ENCODE measurements at regions not wholly inside any gene's neighbourhood (a gene's known extent, or its start where the extent isn't known, plus 50 kb on each side); places are given as distances from the start of the nearest gene placed in this dataset.

DNA sequence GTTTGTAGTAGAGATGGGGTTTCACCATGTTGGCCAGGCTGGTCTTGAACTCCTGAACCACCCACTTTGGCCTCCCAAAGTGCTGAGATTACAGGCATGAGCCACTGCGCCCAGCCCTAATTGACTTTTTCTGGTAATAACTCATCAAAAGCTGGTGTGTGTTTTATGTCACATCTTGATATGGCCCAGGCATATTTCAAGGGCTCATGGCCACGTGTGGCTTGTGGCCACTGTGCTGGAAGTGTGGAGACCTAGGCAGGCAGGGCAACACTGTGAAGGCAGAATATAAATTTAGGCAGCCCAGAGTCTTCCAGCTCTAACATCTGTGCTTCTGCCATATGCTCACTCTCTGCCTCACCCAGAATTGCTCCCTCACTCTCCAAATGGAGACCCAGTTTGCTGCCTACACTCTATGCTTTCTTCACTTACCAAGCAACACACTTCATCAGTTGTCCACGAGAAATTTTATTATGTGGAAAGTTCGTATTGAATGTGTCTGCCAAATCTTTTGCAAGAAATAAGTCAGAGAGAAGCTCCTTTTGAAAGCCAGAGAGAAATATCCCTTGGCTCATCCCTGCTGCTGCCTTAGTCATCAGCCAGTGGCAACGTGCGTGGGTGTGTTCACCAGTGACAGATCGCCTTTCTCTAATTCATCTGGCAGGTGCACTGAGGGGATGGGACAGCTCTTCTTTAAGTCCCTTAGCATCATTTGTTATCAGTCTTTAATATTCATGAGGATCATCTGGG is 129.4 kb upstream of the CXCR4 start:
- Histone ChIP-seq H3K4me3 (ENCODE audit: low read length) (no peak overlapping the region), H4K5ac (ENCODE audit: low read length) (no peak overlapping the region), H3K9ac (ENCODE audit: low read length) (no peak overlapping the region), H2AK5ac (ENCODE audit: low read length) (no peak overlapping the region), H2BK120ac (ENCODE audit: low read depth, low read length) (no peak overlapping the region), H3K79me1 (ENCODE audit: low read length) (no peaks in the 10 kb centered on the region), H3K27me3 (ENCODE audit: insufficient read depth, low read length, poor library complexity) (no peaks in the 10 kb centered on the region), H4K8ac (ENCODE audit: low read depth, low read length) (no peak overlapping the region), H2BK5ac (ENCODE audit: low read length) (no peak overlapping the region), H3K18ac (ENCODE audit: low read length) (no peak overlapping the region), H3K4me2 (ENCODE audit: low read length) (no peak overlapping the region), H3K36me3 (ENCODE audit: control insufficient read depth, insufficient read depth, low read length) (no peaks in the 10 kb centered on the region), H3K4me1 (ENCODE audit: control insufficient read depth, low read depth, low read length) (no peaks in the 10 kb centered on the region), H3K4ac (ENCODE audit: low read depth, low read length) (no peak overlapping the region), H2BK15ac (replicated peaks; ENCODE audit: low read depth) (no peak overlapping the region), H3K56ac (ENCODE audit: low read length) (no peak overlapping the region), H3K79me2 (ENCODE audit: control insufficient read depth, insufficient read depth, low read length) (no peaks in the 10 kb centered on the region), H3K27ac (ENCODE audit: low read depth, low read length) (no peak overlapping the region), H3K23ac (ENCODE audit: low read length) (no peak overlapping the region)
- no CpG with 5 or more reads among the region's 7 CpGs for WGBS (ENCODE audit: extremely low coverage, insufficient coverage, low lambda C conversion rate)
- DNase-seq: no peak

DNA sequence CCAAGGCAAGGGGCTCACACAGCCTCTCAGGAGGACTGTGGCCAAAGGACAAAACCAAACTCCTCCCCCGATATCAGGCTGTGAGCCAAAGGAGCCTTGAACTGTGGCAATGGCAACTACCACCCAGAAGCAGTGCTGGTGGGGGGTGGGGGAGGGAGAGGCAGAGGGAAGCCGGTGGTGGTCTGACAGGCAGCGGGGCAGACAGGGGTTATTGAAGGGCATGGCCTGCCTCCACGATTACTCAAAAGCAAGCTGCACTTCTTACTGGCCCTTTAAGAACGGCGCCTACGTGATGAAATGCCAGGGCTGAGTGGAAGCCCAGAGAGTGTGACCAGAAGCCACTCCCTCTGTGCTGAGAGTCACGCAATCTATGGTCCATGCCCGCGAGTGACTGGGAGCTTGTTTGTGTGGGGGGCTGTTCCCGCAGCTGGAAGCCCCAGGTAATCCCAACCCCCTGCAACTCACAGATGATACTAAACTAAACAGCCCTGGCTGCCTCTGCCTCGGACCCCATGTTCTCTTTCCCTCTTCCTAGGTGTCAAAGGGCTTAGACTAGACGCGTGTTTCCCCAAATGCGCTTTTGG is 128.2 kb upstream of the CXCR4 start:
- Histone ChIP-seq H3K23ac (ENCODE audit: low read length) (no peak overlapping the region), H3K4ac (ENCODE audit: low read depth, low read length) (no peak overlapping the region), H2BK5ac (ENCODE audit: low read length) (no peak overlapping the region), H3K18ac (ENCODE audit: low read length) (no peak overlapping the region), H2BK15ac (replicated peaks; ENCODE audit: low read depth) (no peak overlapping the region), H3K9ac (ENCODE audit: low read length) (peak overlapping the region; percentile 2), H3K4me2 (ENCODE audit: low read length) (no peak overlapping the region), H3K27ac (ENCODE audit: low read depth, low read length) (no peak overlapping the region), H3K79me2 (ENCODE audit: control insufficient read depth, insufficient read depth, low read length) (no peaks in the 10 kb centered on the region), H2AK5ac (ENCODE audit: low read length) (no peak overlapping the region), H3K4me3 (ENCODE audit: low read length) (no peak overlapping the region), H3K36me3 (ENCODE audit: control insufficient read depth, insufficient read depth, low read length) (no peaks in the 10 kb centered on the region), H4K8ac (ENCODE audit: low read depth, low read length) (no peak overlapping the region), H4K5ac (ENCODE audit: low read length) (no peak overlapping the region), H3K27me3 (ENCODE audit: insufficient read depth, low read length, poor library complexity) (no peaks in the 10 kb centered on the region), H2BK120ac (ENCODE audit: low read depth, low read length) (no peak overlapping the region), H3K4me1 (ENCODE audit: control insufficient read depth, low read depth, low read length) (no peaks in the 10 kb centered on the region), H3K79me1 (ENCODE audit: low read length) (no peaks in the 10 kb centered on the region), H3K56ac (ENCODE audit: low read length) (peak overlapping the region; percentile 52)
- no CpG with 5 or more reads among the region's 15 CpGs for WGBS (ENCODE audit: extremely low coverage, insufficient coverage, low lambda C conversion rate)
- peak; percentile 63 for DNase-seq

- no peak overlapping the region for H2BK15ac ChIP-seq (replicated peaks; ENCODE audit: low read depth)
- no peak overlapping the region for H2BK120ac ChIP-seq (ENCODE audit: low read depth, low read length)
- H4K8ac ChIP-seq (ENCODE audit: low read depth, low read length): no peak overlapping the region
- H3K27ac ChIP-seq (ENCODE audit: low read depth, low read length): no peak overlapping the region
- H3K4me3 ChIP-seq (ENCODE audit: low read length): no peak overlapping the region
- peak overlapping the region; percentile 29 for H3K56ac ChIP-seq (ENCODE audit: low read length)
- no peaks in the 10 kb centered on the region for H3K79me1 ChIP-seq (ENCODE audit: low read length)
- no peak overlapping the region for H3K18ac ChIP-seq (ENCODE audit: low read length)
- H2BK5ac ChIP-seq (ENCODE audit: low read length): no peak overlapping the region
- H4K5ac ChIP-seq (ENCODE audit: low read length): no peak overlapping the region
- DNase-seq: no peak
- no peak overlapping the region for H3K4ac ChIP-seq (ENCODE audit: low read depth, low read length)
- H3K36me3 ChIP-seq (ENCODE audit: control insufficient read depth, insufficient read depth, low read length): no peaks in the 10 kb centered on the region
- no peaks in the 10 kb centered on the region for H3K4me1 ChIP-seq (ENCODE audit: control insufficient read depth, low read depth, low read length)
- no peaks in the 10 kb centered on the region for H3K79me2 ChIP-seq (ENCODE audit: control insufficient read depth, insufficient read depth, low read length)
- H3K23ac ChIP-seq (ENCODE audit: low read length): no peak overlapping the region
- no CpG with 5 or more reads among the region's 8 CpGs for WGBS (ENCODE audit: extremely low coverage, insufficient coverage, low lambda C conversion rate)
- H3K4me2 ChIP-seq (ENCODE audit: low read length): no peak overlapping the region
- no peaks in the 10 kb centered on the region for H3K27me3 ChIP-seq (ENCODE audit: insufficient read depth, low read length, poor library complexity)
- H3K9ac ChIP-seq (ENCODE audit: low read length): no peak overlapping the region
- no peak overlapping the region for H2AK5ac ChIP-seq (ENCODE audit: low read length)
These were observed 127.3 kb upstream of the CXCR4 start for GRCh38 chr2:136245211-136245610.

- H3K79me1 ChIP-seq (ENCODE audit: low read length): no peaks in the 10 kb centered on the region
- no CpG with 5 or more reads among the region's 2 CpGs for WGBS (ENCODE audit: extremely low coverage, insufficient coverage, low lambda C conversion rate)
These were observed 126.6 kb upstream of the CXCR4 start for GRCh38 chr2:136244536-136244885.

GRCh38 chr2:136243638-136244535 is 125.9 kb upstream of the CXCR4 start:
- Histone ChIP-seq H3K36me3 (ENCODE audit: control insufficient read depth, insufficient read depth, low read length) (no peaks in the 10 kb centered on the region), H2BK120ac (ENCODE audit: low read depth, low read length) (no peak overlapping the region), H3K4me1 (ENCODE audit: control insufficient read depth, low read depth, low read length) (peaks cover 2% of the 10 kb centered on the region), H4K8ac (ENCODE audit: low read depth, low read length) (no peak overlapping the region), H3K4me3 (ENCODE audit: low read length) (no peak overlapping the region), H3K79me1 (ENCODE audit: low read length) (no peaks in the 10 kb centered on the region), H3K4ac (ENCODE audit: low read depth, low read length) (no peak overlapping the region), H3K79me2 (ENCODE audit: control insufficient read depth, insufficient read depth, low read length) (no peaks in the 10 kb centered on the region), H3K18ac (ENCODE audit: low read length) (no peak overlapping the region), H2BK15ac (replicated peaks; ENCODE audit: low read depth) (no peak overlapping the region), H3K9ac (ENCODE audit: low read length) (no peak overlapping the region), H2AK5ac (ENCODE audit: low read length) (no peak overlapping the region), H2BK5ac (ENCODE audit: low read length) (no peak overlapping the region), H3K27me3 (ENCODE audit: insufficient read depth, low read length, poor library complexity) (no peaks in the 10 kb centered on the region), H3K23ac (ENCODE audit: low read length) (no peak overlapping the region), H3K27ac (ENCODE audit: low read depth, low read length) (no peak overlapping the region), H3K56ac (ENCODE audit: low read length) (no peak overlapping the region), H4K5ac (ENCODE audit: low read length) (no peak overlapping the region), H3K4me2 (ENCODE audit: low read length) (no peak overlapping the region)
- no CpG with 5 or more reads among the region's 16 CpGs for WGBS (ENCODE audit: extremely low coverage, insufficient coverage, low lambda C conversion rate)
- DNase-seq: no peak

More at GRCh38 chr2:136244536-136244885, 126.6 kb upstream of the CXCR4 start:
- Histone ChIP-seq H3K4me1 (ENCODE audit: control insufficient read depth, low read depth, low read length) (no peaks in the 10 kb centered on the region), H3K18ac (ENCODE audit: low read length) (no peak overlapping the region), H3K4ac (ENCODE audit: low read depth, low read length) (no peak overlapping the region), H3K4me2 (ENCODE audit: low read length) (no peak overlapping the region), H4K8ac (ENCODE audit: low read depth, low read length) (no peak overlapping the region), H3K27ac (ENCODE audit: low read depth, low read length) (no peak overlapping the region), H3K56ac (ENCODE audit: low read length) (no peak overlapping the region), H3K23ac (ENCODE audit: low read length) (no peak overlapping the region), H3K36me3 (ENCODE audit: control insufficient read depth, insufficient read depth, low read length) (no peaks in the 10 kb centered on the region), H4K5ac (ENCODE audit: low read length) (no peak overlapping the region), H2AK5ac (ENCODE audit: low read length) (peak overlapping the region; percentile 53), H2BK5ac (ENCODE audit: low read length) (no peak overlapping the region), H3K9ac (ENCODE audit: low read length) (no peak overlapping the region), H2BK15ac (replicated peaks; ENCODE audit: low read depth) (no peak overlapping the region), H3K79me2 (ENCODE audit: control insufficient read depth, insufficient read depth, low read length) (no peaks in the 10 kb centered on the region), H2BK120ac (ENCODE audit: low read depth, low read length) (no peak overlapping the region), H3K4me3 (ENCODE audit: low read length) (no peak overlapping the region), H3K27me3 (ENCODE audit: insufficient read depth, low read length, poor library complexity) (no peaks in the 10 kb centered on the region)
- no peak for DNase-seq
